ENCODE measurements at regions not wholly inside any gene's neighbourhood (a gene's known extent, or its start where the extent isn't known, plus 50 kb on each side); places are given as distances from the start of the nearest gene placed in this dataset.

GRCh38 chr4:30815685-30816084 lies 95.5 kb downstream of the PCDH7 start:
- TF ChIP-seq CTCF (conservative IDR thresholded peaks at IDR 0.05; ENCODE audit: low read length) (no peak), EZH2phosphoT487 (IDR thresholded peaks at IDR 0.05; ENCODE audit: borderline replicate concordance, low read depth, low read length) (no peak)
